HepG2 (cell line): ENCODE measurements at regions not wholly inside any gene's neighbourhood (a gene's known extent, or its start where the extent isn't known, plus 50 kb on each side); places are given as distances from the start of the nearest gene placed in this dataset.

Experiments used
- ATAC-seq: fragments of 200-7000 bp; cut with Tn5 transposase; 3 replicates; pipeline ENCODE4 v1.9.1; 2020; ENCODE audit warnings: mild to moderate bottlenecking, moderate library complexity
- BruUV-seq: library from RNA; stranded (reverse); fragments of 400-500 nt; replicated peaks from 2 replicates; lab custom pipeline; 2021; lab: Mats Ljungman, UMichigan
- CTCF ChIA-PET: fragments of 300-600 bp; formaldehyde crosslinking; extraction: SDS; loops from one replicate; lab custom pipeline; 2021; ENCODE audit warnings: low total read pairs, inconsistent platforms, low intra/inter-chr PET ratio; lab: Yijun Ruan, JAX
- POLR2A ChIA-PET: fragments of 350-600 bp; sonication (Branson Sonifier 250); formaldehyde crosslinking; loops from one replicate; lab custom pipeline; 2020; ENCODE audit warnings: antibody characterized with exemption, inconsistent platforms; lab: Yijun Ruan, JAX
- DNase-seq: peaks from one replicate; pipeline ENCODE4 v3.0.0-alpha.2; 2015; ENCODE audit warnings: low spot score
- FAIRE-seq: peaks from 3 replicates; lab custom pipeline; 2011; peaks lifted over from hg19 to GRCh38; lab: Jason Lieb, UNC
- H2AFZ ChIP-seq: one replicate; pipeline ENCODE4 v1.6.1; 2011; ENCODE audit warnings: low read length, inconsistent platforms
- H3K27ac ChIP-seq: fragments of 300-600 bp; 3 replicates; pipeline ENCODE4 v1.8.0; 2011; ENCODE audit warnings: mixed run types, mild to moderate bottlenecking, mixed read lengths, low read length, inconsistent platforms; ENCODE audit not compliant: insufficient read depth; ENCODE audit errors: extremely low read length
- H3K27me3 ChIP-seq, 2 experiments: fragments of 200-600 bp in 1 of 2; 2 replicates in 1 of 2; 3 replicates in 1 of 2; pipeline versions ENCODE4 v1.6.0 to v1.8.0; 2011; ENCODE audit warnings: low read length in 2 of 2, mild to moderate bottlenecking in 2 of 2, moderate library complexity in 2 of 2, inconsistent platforms in 1 of 2; ENCODE audit not compliant: insufficient read depth in 2 of 2, control insufficient read depth in 1 of 2
- H3K36me3 ChIP-seq, 2 experiments: fragments of 200-600 bp in 1 of 2; replicated peaks in 1 of 2; 2 replicates in 1 of 2; 3 replicates in 1 of 2; pipeline versions ENCODE4 v1.5.1 to v1.8.0; 2011; ENCODE audit warnings: low read length in 2 of 2, inconsistent platforms in 1 of 2; ENCODE audit not compliant: insufficient read depth in 2 of 2, control insufficient read depth in 1 of 2
- H3K4me1 ChIP-seq: 2 replicates; pipeline ENCODE4 v1.5.1; 2012; ENCODE audit warnings: low read length, inconsistent platforms; ENCODE audit not compliant: insufficient read depth
- H3K4me2 ChIP-seq: 2 replicates; pipeline ENCODE4 v1.6.0; 2011; ENCODE audit warnings: low read depth, low read length, inconsistent platforms
- H3K4me3 ChIP-seq, 3 experiments: fragments of 200-600 bp in 1 of 3; sonication (generic), shearing (Covaris generic) in 1 of 3; replicated peaks in 1 of 3; 2 replicates each; pipeline ENCODE4 v1.5.1; 2011 to 2016; ENCODE audit warnings: low read length in 3 of 3, inconsistent platforms in 2 of 3, low read depth in 2 of 3, mild to moderate bottlenecking in 2 of 3, control low read depth in 1 of 3, mixed read lengths in 1 of 3; ENCODE audit not compliant: insufficient read depth in 1 of 3
- H3K79me2 ChIP-seq: one replicate; pipeline ENCODE4 v1.6.1; 2011; ENCODE audit warnings: low read length, inconsistent platforms; ENCODE audit not compliant: insufficient read depth
- H3K9ac ChIP-seq: 2 replicates; pipeline ENCODE4 v1.6.0; 2011; ENCODE audit warnings: mild to moderate bottlenecking, low read depth, low read length, inconsistent platforms; ENCODE audit not compliant: insufficient read depth
- H3K9me3 ChIP-seq: 2 replicates; pipeline ENCODE4 v1.5.1; 2012; ENCODE audit warnings: mild to moderate bottlenecking, low read length
- H4K20me1 ChIP-seq: 2 replicates; pipeline ENCODE4 v1.6.0; 2011; ENCODE audit warnings: inconsistent platforms, mild to moderate bottlenecking, low read length, moderate library complexity; ENCODE audit not compliant: insufficient read depth
- ATM ChIP-seq: fragments of 450-650 bp; IDR thresholded peaks from 2 replicates; pipeline ENCODE4 v1.7.1; 2017; ENCODE audit warnings: mild to moderate bottlenecking, borderline replicate concordance
- DNMT3B ChIP-seq: conservative IDR thresholded peaks from 2 replicates; pipeline ENCODE4 v1.6.1; 2016; ENCODE audit warnings: missing biosample characterization, control low read depth
- HNF1B ChIP-seq: sonication (generic); formaldehyde crosslinking; IDR thresholded peaks from 2 replicates; pipeline ENCODE4 v1.5.1; 2020; ENCODE audit warnings: mild to moderate bottlenecking, moderate library complexity, missing genetic modification reagents
- HNF4A ChIP-seq: sonication (generic); formaldehyde crosslinking; IDR thresholded peaks from 2 replicates; pipeline ENCODE4 v1.4.0; 2020; ENCODE audit warnings: missing genetic modification reagents
- MAFF ChIP-seq: IDR thresholded peaks from 2 replicates; pipeline ENCODE4 v1.6.1; 2011; ENCODE audit warnings: low read depth, low read length, improper control_type of control experiment
- MAFK ChIP-seq, 2 experiments: IDR thresholded peaks in 1 of 2; conservative IDR thresholded peaks in 1 of 2; 2 replicates each; pipeline ENCODE4 v1.6.1; 2011; ENCODE audit warnings: improper control_type of control experiment in 2 of 2, low read length in 2 of 2
- MTF2 ChIP-seq: sonication (generic); formaldehyde crosslinking; IDR thresholded peaks from 2 replicates; pipeline ENCODE4 v1.5.0; 2020; ENCODE audit warnings: missing genetic modification reagents, borderline replicate concordance
- NPAS2 ChIP-seq: sonication (generic); formaldehyde crosslinking; IDR thresholded peaks from 2 replicates; pipeline ENCODE4 v1.8.0; 2022; ENCODE audit warnings: mild to moderate bottlenecking, missing genetic modification reagents, borderline replicate concordance
- SMC3 ChIP-seq: IDR thresholded peaks from 2 replicates; pipeline ENCODE4 v1.6.1; 2011; ENCODE audit warnings: low read length, improper control_type of control experiment
- ZBTB7A ChIP-seq: sonication (generic); formaldehyde crosslinking; IDR thresholded peaks from 2 replicates; pipeline ENCODE4 v1.8.0; 2022; ENCODE audit warnings: mild to moderate bottlenecking, missing genetic modification reagents
- ZNF33B ChIP-seq: sonication (generic); formaldehyde crosslinking; IDR thresholded peaks from 2 replicates; pipeline ENCODE4 v1.5.1; 2020; ENCODE audit warnings: mild to moderate bottlenecking, missing genetic modification reagents
- ZNF34 ChIP-seq: sonication (generic); formaldehyde crosslinking; IDR thresholded peaks from 2 replicates; pipeline ENCODE4 v1.4.0; 2020; ENCODE audit warnings: mild to moderate bottlenecking, missing genetic modification reagents, borderline replicate concordance
- WGBS: methylation state at CpG from one replicate; pipeline ENCODE4 v1.1.6; 2017; ENCODE audit warnings: low lambda C conversion rate; 5-methylcytosine and 5-hydroxymethylcytosine counted together
- in situ Hi-C: cut with HindIII; loops from 2 replicates; pipeline ENCODE4 v1.10.0; 2017; ENCODE audit warnings: low pct_unique_long_range_greater_than_20kb; ENCODE audit not compliant: extremely low pct_ligation_motif_present
- intact Hi-C: fragments of 100-400 bp; cut with micrococcal nuclease; formaldehyde crosslinking; loops from one replicate; pipeline ENCODE4 v1.10.0; 2022; ENCODE audit not compliant: unreplicated experiment

- peaks cover 32% of the 10 kb centered on the region for H3K9me3 ChIP-seq
- no peak overlapping the region for H3K27ac ChIP-seq
- DNase-seq (no peak), FAIRE-seq (no peak), ATAC-seq (no peak)
- no peak overlapping the region for H3K4me3 ChIP-seq
- H3K9ac ChIP-seq: no peak overlapping the region
- no peaks in the 10 kb centered on the region for H3K27me3 ChIP-seq
- CTCF ChIA-PET: no interaction called here
- H3K79me2 ChIP-seq: no peaks in the 10 kb centered on the region
- TF ChIP-seq DNMT3B (CRISPR knock-in tag): no peak
- no peak for TF ChIP-seq SMC3
- TF ChIP-seq ZNF33B (CRISPR knock-in tag): no peak
- no peak for TF ChIP-seq ZNF34 (CRISPR knock-in tag)
- no peak for TF ChIP-seq MTF2
- peak; percentile 82 for TF ChIP-seq MAFF
- no peak for TF ChIP-seq ZBTB7A
- TF ChIP-seq NPAS2 (CRISPR knock-in tag): no peak
- TF ChIP-seq HNF4A (CRISPR knock-in tag): no peak
- TF ChIP-seq MAFK (conservative IDR thresholded peaks at IDR 0.05 in 1 of 2, IDR thresholded peaks at IDR 0.05 in 1 of 2; ENCODE audit: low read length in 2 of 2): peak; percentile 66 to 87
- no peak for TF ChIP-seq HNF1B (CRISPR knock-in tag)
- TF ChIP-seq ATM: no peak
- intact Hi-C loops: no loop called here
- H2AFZ ChIP-seq: no peak overlapping the region
- in situ Hi-C loops: no loop called here
- POLR2A ChIA-PET: no interaction called here
- H3K4me1 ChIP-seq: no peaks in the 10 kb centered on the region
- H4K20me1 ChIP-seq: no peaks in the 10 kb centered on the region
- BruUV-seq: no TSS peak
- WGBS: 0% methylated on average over 2 of the region's 2 CpGs
- no peaks in the 10 kb centered on the region for H3K36me3 ChIP-seq
- H3K4me2 ChIP-seq: no peak overlapping the region
These were observed 998.1 kb downstream of the SI start for GRCh38 chr3:164080208-164080607.
